ENCODE measurements at regions not wholly inside any gene's neighbourhood (a gene's known extent, or its start where the extent isn't known, plus 50 kb on each side); places are given as distances from the start of the nearest gene placed in this dataset.

GRCh38 chr13:29921542-29921941, 71.1 kb upstream of the UBL3 start:
- DNase-seq, result no peak

GRCh38 chr13:29920025-29920643, 69.7 kb upstream of the UBL3 start:
- no peak for DNase-seq

- no peak for DNase-seq
Measured at GRCh38 chr13:29918845-29919244, 68.4 kb upstream of the UBL3 start.

GRCh38 chr13:29917650-29918049, 67.2 kb upstream of the UBL3 start:
- DNase-seq, result no peak

- no peak for DNase-seq
Measured at GRCh38 chr13:29914581-29914980, 64.2 kb upstream of the UBL3 start.

GRCh38 chr13:29911781-29912418, 61.5 kb upstream of the UBL3 start:
- DNase-seq, result no peak

- no peak for DNase-seq
Measured at GRCh38 chr13:29909975-29910674, 59.7 kb upstream of the UBL3 start.

- no peak for DNase-seq
Measured at GRCh38 chr13:29909081-29909730, 58.8 kb upstream of the UBL3 start.

- no peak for DNase-seq
Measured at GRCh38 chr13:29908416-29909080, 58.1 kb upstream of the UBL3 start.

- no peak for DNase-seq
Measured at GRCh38 chr13:29907670-29908069, 57.3 kb upstream of the UBL3 start.

GRCh38 chr13:29906432-29907011, 56.1 kb upstream of the UBL3 start:
- DNase-seq, result no peak

GRCh38 chr13:29905845-29906244, 55.4 kb upstream of the UBL3 start:
- no peak for DNase-seq

GRCh38 chr13:29903996-29904395, 53.6 kb upstream of the UBL3 start:
- DNase-seq, result no peak

- DNase-seq, result no peak
Measured at GRCh38 chr13:29903543-29903942, 53.1 kb upstream of the UBL3 start.

GRCh38 chr13:29902632-29903305, 52.4 kb upstream of the UBL3 start:
- no peak for DNase-seq

GRCh38 chr13:29901710-29902631, 51.6 kb upstream of the UBL3 start:
- no peak for DNase-seq
